NCI-H82 treated with DMSO at 0.1 percent for 48 hours (cell line): ENCODE measurements at regions not wholly inside any gene's neighbourhood (a gene's known extent, or its start where the extent isn't known, plus 50 kb on each side); places are given as distances from the start of the nearest gene placed in this dataset.

ENCODE experiments used
- DNase-seq: peaks from one replicate; lab custom pipeline; 2025; ENCODE audit not compliant: unreplicated experiment; lab: John Stamatoyannopoulos, UW

GRCh38 chr9:107751567-107752210 lies 262.1 kb upstream of the KLF4 start:
- no peak for DNase-seq

GRCh38 chr9:107750741-107751566 lies 261.4 kb upstream of the KLF4 start:
- no peak for DNase-seq

- no peak for DNase-seq
Measured at GRCh38 chr9:107749787-107750444, 260.3 kb upstream of the KLF4 start.

GRCh38 chr9:107744873-107745272 lies 255.3 kb upstream of the KLF4 start:
- DNase-seq = no peak

GRCh38 chr9:107742531-107743309 lies 253.2 kb upstream of the KLF4 start:
- DNase-seq = no peak

GRCh38 chr9:107740088-107740980 lies 250.8 kb upstream of the KLF4 start:
- no peak for DNase-seq

- DNase-seq = no peak
Measured at GRCh38 chr9:107739601-107740082, 250.1 kb upstream of the KLF4 start.

- DNase-seq = no peak
Measured at GRCh38 chr9:107738789-107739188, 249.2 kb upstream of the KLF4 start.

- DNase-seq = no peak
Measured at GRCh38 chr9:107737987-107738743, 248.6 kb upstream of the KLF4 start.

- DNase-seq = no peak
Measured at GRCh38 chr9:107737610-107737986, 248.0 kb upstream of the KLF4 start.

- no peak for DNase-seq
Measured at GRCh38 chr9:107735821-107736220, 246.3 kb upstream of the KLF4 start.

GRCh38 chr9:107734256-107735013 lies 244.9 kb upstream of the KLF4 start:
- DNase-seq = no peak

- no peak for DNase-seq
Measured at GRCh38 chr9:107733523-107733894, 243.9 kb upstream of the KLF4 start.

- DNase-seq = no peak
Measured at GRCh38 chr9:107732781-107733522, 243.4 kb upstream of the KLF4 start.

- DNase-seq = no peak
Measured at GRCh38 chr9:107731115-107731762, 241.7 kb upstream of the KLF4 start.

GRCh38 chr9:107730666-107731065 lies 241.1 kb upstream of the KLF4 start:
- DNase-seq = no peak

GRCh38 chr9:107727086-107727780 lies 237.7 kb upstream of the KLF4 start:
- DNase-seq = no peak
